ENCODE measurements at regions not wholly inside any gene's neighbourhood (a gene's known extent, or its start where the extent isn't known, plus 50 kb on each side); places are given as distances from the start of the nearest gene placed in this dataset.
"Not testable (repeated sequence)": the region's sequence is repeated elsewhere in the genome, so short reads cannot be mapped to it uniquely, and the experiment has no call there.

- no peak for DNase-seq
Measured at GRCh38 chr2:237218756-237219155, 133.1 kb downstream of the COPS8 start.

GRCh38 chr2:237219826-237220225 is 134.1 kb downstream of the COPS8 start:
- DNase-seq: no peak

- no peak for DNase-seq
Measured at GRCh38 chr2:237221443-237221842, 135.8 kb downstream of the COPS8 start.

GRCh38 chr2:237222178-237222577 is 136.5 kb downstream of the COPS8 start:
- no peak for DNase-seq

- DNase-seq: no peak
Measured at GRCh38 chr2:237222601-237223041, 136.9 kb downstream of the COPS8 start.

DNA sequence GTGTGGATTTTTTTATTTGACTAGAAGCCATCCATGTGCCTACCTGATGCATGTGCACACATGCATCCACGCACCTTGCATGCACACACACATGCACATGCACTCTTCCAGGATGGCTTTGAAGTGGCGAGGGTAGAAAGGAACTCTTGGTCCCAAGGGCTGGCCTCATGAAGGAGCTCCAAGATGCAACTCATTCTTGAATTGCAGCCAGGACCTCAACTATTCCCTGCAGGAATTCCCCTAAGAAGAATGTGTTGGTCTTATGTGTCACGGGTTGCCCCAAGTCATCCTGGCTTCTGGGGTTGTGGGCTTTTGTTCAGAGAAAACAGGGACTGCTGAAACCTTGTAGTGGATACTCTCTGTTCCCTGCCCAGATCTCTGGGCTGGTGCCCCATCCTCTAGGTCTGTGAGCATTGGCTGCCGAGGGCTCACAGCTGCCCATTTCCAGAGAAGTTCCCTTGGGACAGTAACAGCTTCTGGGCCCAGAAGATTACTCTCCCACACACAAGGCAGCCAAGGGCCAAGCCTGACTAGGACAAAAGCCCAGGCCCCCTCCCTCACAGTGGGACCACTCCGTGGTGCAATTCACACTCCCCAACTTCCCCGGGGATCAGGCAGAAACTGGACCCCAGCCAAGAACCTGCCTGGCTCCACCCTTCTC is 137.6 kb downstream of the COPS8 start:
- DNase-seq: no peak

DNA sequence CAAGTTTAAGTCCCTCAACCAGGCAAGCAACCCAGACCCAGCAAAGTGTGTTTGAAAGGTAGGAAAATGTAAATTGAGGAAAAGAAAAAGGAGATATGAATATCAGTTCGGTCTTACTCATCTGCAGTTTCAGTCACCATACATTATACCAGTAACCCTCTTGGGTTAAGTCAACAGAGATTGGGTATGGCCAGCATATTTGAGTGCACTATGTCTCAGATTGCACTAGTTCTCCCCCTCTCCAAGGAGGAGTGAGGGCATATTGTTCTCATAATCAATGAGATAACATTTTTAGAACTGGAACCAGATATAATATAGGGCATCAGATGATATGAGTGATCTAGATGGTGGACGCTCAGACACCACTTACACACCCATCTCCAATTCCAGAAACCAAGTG is 141.5 kb downstream of the COPS8 start:
- DNase-seq: no peak

GRCh38 chr2:237227592-237228280 is 142.0 kb downstream of the COPS8 start:
- DNase-seq: no peak

DNA sequence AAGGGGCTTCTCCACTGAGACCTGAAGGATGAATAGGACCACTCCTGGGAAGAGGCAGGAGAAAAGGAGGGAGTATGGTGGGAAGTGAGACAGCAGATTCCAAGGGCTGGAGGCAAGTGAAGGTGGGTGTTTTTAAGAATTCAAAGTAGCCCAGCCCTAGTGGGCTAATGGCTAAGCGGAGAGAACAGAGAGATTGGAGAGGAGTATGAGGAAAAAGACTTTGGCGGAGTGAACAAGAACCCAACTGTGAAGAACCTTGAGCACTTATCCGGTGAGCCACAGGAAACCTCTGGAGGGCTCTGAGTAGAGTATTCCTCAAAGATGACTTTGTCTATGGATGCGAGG is 142.6 kb downstream of the COPS8 start:
- DNase-seq: no peak

- DNase-seq: no peak
Measured at GRCh38 chr2:237229905-237230304, 144.2 kb downstream of the COPS8 start.

DNA sequence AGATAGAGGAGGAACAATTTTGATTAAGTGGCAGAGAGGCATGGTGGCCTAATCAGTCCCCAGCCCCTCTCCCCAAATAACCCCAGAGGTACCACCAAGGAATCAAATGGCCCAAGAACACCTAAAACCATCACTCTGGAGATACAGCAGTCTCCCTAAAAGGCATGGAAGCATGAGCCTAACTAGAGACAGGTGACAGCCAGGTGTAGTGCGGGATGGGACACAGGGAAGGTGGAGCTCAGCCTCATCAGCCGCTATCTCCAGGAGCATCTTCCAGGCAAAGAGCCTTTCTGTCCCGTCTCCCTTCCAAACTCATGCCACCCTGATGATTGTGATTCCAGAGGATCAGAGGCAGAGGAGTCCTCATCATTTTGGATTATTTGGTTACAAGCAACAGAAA is 144.7 kb downstream of the COPS8 start:
- DNase-seq: no peak

DNA sequence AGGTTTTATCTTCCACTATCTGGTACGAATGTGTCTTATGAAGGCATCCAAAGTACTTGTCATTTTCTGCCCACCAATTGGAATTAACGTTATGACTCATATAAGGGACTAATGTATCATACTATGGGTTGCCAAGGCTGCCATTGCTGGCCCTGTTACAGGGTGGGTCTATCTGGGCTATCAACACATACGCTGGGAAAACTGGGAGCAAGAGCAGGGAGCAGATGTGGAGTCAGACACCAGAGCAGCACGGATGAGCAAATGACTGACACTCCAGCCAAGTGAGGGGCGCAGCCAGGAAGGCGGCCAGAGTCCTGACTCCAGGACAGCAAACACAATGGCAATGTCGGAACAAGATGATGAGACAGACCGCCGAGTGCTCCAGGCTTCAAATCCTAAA is 145.9 kb downstream of the COPS8 start:
- DNase-seq: no peak

GRCh38 chr2:237232166-237232565 is 146.5 kb downstream of the COPS8 start:
- DNase-seq: no peak

- no peak for DNase-seq
Measured at GRCh38 chr2:237234268-237234667, 148.6 kb downstream of the COPS8 start.

DNA sequence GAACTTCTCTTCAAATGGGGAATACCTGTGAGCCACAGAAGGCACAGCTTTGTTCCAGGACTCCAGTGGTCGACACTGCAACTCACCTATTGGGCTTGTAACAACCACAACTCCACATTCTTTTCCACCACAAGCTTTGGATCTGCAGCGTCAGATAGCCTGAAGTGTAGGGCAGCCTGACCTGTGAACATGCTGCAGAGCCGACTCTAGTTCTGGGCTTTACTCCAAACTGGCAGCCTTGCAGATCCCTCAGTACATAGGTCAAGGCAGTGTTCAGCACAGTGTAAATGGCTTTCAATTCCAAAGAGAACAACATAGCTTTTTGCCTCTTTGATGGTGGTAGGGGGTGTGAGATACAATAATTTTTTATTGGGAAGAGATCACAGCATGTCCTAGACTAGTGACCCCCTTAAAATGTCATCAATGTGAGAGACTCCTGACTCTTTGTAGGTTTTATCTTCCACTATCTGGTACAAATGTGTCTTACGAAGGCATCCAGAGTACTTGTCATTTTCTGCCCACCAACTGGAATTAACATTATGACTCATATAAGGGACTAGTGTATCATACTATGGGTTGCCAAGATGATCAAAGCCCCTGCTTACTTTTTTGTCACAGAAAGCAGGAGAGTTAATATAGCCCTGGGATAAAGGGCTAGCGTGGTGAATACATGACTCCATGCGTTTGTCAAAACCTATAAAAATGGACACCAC is 149.8 kb downstream of the COPS8 start:
- no peak for DNase-seq

DNA sequence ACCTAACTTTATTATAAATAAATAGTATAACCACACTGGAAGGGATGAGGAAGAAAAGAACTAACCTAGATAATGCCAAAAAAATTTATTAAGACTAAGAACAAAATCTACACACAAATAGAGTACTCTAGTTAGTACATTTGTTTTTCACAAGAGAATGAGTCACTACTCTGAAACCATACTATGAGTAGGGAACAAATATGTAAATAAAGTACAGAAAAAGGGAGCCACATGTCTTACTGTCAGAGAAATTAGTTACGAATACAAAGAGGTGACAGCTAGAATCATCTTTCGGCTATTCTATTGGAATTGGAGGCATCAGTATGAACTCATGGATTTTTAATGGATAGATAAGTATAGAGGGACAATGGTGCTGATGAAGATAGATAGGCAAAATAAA is 150.5 kb downstream of the COPS8 start:
- DNase-seq: no peak

DNA sequence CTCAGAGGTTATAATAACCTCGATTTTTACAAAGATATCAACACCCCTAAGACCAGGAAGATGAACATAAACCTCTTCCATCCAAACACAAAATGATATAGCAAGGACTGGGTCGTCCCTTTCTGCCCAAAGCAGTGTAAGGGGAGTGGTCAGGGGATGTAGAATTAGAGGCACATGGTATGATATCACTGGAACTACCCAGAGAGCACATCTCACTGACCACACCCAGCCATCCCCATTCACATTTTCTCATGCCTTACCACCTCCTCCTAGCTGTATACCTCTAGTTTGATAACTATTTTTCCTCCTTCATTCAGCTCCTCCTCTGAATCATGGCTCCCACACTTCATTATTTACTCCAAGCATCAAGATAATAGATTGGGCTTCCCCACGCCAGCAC is 152.6 kb downstream of the COPS8 start:
- DNase-seq: no peak

DNA sequence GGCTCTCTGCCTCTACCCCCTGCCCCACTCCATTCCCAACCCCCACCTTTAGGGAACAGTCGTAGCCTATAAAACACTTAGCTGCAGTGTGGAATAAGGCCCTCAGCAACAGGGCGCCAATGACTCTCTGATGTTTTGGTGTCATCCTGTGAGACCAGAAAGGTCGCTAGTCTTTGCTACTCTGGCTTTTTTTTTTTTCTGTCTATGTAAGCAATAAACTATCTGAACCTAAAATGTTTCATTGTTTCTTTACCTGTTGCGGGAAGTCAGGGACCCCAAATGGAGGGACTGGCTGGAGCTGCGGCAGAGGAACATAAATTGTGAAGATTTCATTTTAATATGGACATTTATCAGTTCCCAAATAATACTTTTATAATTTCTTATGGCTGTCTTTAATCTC is 154.6 kb downstream of the COPS8 start:
- no peak for DNase-seq

DNA sequence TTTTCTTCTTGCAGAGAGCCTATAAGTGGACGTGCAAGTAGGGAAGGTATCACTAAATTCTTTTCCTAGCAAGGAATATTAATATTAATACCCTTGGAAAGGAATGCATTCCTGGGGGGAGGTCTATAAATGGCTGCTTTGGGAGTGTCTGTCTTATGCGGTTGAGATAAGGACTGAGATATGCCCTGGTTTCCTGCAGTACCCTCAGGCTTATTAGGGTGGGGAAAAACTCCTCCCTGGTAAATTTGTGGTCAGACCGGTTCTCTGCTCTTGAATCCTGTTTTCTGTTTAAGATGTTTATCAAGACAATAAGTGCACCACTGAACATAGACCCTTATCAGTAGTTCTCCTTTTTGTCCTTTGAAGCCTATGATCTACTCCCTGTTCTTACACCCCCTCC is 155.2 kb downstream of the COPS8 start:
- not testable (repeated sequence) for DNase-seq

GRCh38 chr2:237242091-237242536 is 156.4 kb downstream of the COPS8 start:
- no peak for DNase-seq

DNA sequence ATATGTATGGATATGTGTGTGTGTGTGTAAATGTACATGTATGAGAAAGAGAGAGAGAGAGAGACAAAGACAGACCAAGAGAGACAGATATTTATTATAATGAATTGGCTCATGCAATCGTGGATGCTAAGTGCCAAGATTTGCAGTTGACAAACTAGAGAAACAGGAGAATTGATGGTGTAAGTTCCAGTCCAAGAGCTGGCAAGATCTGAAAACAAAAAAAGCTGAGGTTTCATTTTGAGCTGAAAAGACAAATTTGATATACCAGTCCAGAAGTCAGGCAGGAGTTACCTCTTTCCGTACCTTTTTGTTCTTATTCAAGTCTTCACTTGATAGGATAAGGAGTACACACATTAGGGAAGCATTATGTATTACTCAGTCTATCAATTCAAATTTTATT is 157.8 kb downstream of the COPS8 start:
- no peak for DNase-seq

GRCh38 chr2:237244178-237244577 is 158.5 kb downstream of the COPS8 start:
- DNase-seq: no peak

DNA sequence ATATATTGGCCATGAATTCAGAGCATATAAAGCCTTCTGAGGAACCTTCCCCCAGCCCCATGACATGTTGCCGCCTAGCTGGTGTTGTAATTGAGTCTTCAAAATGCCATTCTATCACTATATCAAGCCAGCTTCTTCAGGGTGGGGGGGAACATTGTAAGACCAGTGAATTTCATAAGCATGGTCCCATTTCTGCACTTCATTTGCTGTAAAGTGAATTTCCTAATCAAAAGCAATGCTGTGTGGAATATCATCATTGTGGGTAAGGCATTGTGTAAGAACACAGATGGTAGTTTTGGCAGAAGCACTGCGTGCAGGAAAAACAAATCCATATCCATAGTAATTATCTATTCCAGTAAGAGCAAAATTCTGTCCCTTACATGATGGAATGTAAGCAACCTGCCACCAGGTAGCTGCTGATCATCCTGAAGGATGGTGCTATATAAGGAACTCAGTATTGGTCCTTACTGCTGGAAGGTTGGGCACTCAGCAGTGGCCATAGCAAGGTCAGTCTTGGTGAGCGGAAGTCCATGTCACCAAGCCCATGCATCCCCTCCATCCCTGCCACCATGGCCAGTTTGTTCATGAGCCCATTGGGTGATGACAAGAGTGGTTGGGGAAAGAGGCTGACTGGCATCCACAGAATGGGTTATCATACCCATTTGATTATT is 159.4 kb downstream of the COPS8 start:
- no peak for DNase-seq

DNA sequence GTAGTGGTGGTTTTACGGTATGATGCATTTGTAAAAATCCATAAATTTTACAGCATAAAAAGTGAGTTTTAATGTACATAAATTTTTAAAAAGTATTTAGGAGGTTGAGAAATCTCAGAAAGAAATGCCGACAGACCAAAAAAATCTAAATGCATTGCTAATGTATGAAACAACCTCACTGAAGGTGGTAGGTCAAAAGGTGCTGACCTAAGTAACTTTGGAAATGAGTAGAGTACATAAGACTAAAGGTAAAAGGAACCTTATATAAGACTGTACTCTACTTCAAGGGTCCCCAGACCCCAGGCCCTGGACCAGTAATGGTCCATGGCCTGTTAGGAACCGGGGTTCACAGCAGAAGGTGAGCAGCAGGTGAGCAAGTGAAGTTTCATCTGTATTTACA is 163.4 kb downstream of the COL6A3 start:
- no peak for DNase-seq
